ENCODE measurements at regions not wholly inside any gene's neighbourhood (a gene's known extent, or its start where the extent isn't known, plus 50 kb on each side); places are given as distances from the start of the nearest gene placed in this dataset.

DNA sequence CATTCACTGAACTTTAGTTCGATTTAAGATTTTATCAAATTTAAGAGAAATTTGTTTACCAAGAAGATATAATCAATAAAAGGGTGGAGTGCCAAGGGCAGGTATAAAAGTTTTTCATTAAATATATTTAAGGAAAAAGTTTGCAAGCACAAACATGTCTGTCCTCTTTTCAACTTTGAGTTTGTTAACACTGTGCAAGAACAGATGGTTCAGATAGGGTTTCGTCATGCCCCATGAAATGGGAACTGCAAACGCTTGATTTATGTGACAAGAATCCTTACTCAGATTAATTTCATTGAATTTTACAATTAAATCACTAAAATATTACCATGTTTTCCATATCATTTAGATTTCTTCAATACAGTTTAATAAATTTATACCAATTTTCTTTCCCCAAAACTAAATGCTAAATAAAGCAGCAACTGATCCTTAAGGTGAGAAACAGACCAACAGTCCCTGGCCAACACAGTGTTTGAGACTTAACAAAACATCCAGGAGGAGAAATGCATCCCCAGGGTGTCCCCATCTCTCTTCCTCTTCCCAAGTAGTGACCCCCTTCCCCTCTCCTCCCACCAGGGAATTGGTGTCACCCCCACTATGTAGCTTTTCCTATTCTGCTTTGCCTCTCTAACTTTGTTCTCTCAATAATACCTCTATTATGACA is 292.9 kb downstream of the LTN1 start:
- H3K36me3 ChIP-seq: no peaks in the 10 kb centered on the region
- no peak for TF ChIP-seq CTCF (IDR thresholded peaks at IDR 0.05)
- TF ChIP-seq POLR2A (IDR thresholded peaks at IDR 0.05): no peak
- peaks cover 0 to 24% (median 6%) of the 10 kb centered on the region in 3 donors for H3K4me1 ChIP-seq
- intact Hi-C loops (cut with DNase I): no loop called here
- no peak overlapping the region for H3K27ac ChIP-seq
- H3K4me3 ChIP-seq: no peak overlapping the region
- no peaks in the 10 kb centered on the region for H3K9me3 ChIP-seq
- H3K27me3 ChIP-seq: no peaks in the 10 kb centered on the region
- 45 to 50% methylated on average over 3 of the region's 3 CpGs for WGBS, 2 donors
- no peak for DNase-seq

- 73 to 78% methylated on average over 1 of the region's 1 CpG for WGBS, 2 donors
- Histone ChIP-seq H3K36me3 (no peaks in the 10 kb centered on the region), H3K4me3 (no peak overlapping the region), H3K4me1 (peaks cover 0 to 19% (median 3%) of the 10 kb centered on the region in 3 donors), H3K27me3 (no peaks in the 10 kb centered on the region), H3K9me3 (no peaks in the 10 kb centered on the region), H3K27ac (no peak overlapping the region)
- TF ChIP-seq CTCF (IDR thresholded peaks at IDR 0.05) (no peak), POLR2A (IDR thresholded peaks at IDR 0.05) (no peak)
- DNase-seq: no peak
- intact Hi-C loops (cut with DNase I): no loop called here
Measured at GRCh38 chr21:28699186-28699585, 293.5 kb downstream of the LTN1 start.

DNA sequence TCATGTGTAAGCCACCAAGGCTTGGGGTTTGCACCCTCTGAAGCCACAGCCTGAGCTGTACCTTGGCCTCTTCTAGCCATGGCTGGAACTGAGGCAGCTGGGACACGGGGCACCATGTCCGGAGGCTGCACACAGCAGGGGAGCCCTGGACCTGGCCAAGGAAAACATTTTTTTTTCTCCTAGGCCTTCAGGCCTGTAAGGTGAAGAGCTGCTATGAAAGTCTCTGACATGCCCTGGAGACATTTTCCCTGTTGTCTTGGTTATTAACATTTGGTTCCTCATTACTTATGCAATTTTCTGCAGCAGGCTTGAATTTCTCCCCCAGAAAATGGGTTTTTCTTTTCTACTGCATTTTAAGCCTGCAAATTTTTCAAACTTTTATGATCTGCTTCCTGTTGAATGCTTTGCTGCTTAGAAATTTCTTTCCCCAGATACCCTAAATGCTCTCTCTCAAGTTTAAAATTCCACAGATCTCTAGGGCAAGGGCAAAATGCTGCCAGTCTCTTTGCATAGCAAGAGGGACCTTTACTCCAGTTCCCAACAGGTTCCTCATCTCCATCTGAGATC is 295.8 kb downstream of the LTN1 start:
- TF ChIP-seq POLR2A (IDR thresholded peaks at IDR 0.05) (no peak), CTCF (IDR thresholded peaks at IDR 0.05) (no peak)
- Histone ChIP-seq H3K4me3 (no peak overlapping the region), H3K36me3 (no peaks in the 10 kb centered on the region), H3K27me3 (no peaks in the 10 kb centered on the region), H3K27ac (no peak overlapping the region), H3K9me3 (no peaks in the 10 kb centered on the region), H3K4me1 (peaks cover 0 to 12% (median 0%) of the 10 kb centered on the region in 3 donors)
- intact Hi-C loops (cut with DNase I): no loop called here
- WGBS, 2 donors: 50 to 91% methylated on average over 1 to 2 of the region's 2 CpGs
- DNase-seq: no peak

DNA sequence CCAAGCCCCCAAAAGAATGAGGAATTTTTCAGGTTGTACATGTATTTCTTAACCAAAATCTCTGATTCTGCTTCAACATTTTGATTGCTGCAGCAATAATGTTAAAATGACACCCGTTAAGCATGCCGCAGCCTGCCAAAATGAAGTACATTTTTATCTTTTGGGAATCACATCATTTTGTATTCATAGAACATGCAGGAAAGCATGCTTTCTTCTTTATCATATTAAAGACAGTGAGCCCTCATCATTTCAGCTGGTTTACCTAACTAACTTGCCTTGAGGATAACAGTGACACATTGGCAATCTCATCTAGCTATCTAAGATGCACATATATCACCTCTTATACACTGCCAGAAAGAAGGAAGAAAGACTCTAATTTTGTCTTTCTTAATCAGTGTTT is 299.2 kb downstream of the LTN1 start:
- TF ChIP-seq POLR2A (IDR thresholded peaks at IDR 0.05) (no peak), CTCF (IDR thresholded peaks at IDR 0.05) (no peak)
- 90 to 94% methylated on average over 2 of the region's 2 CpGs for WGBS, 2 donors
- Histone ChIP-seq H3K4me3 (no peak overlapping the region), H3K27me3 (no peaks in the 10 kb centered on the region), H3K9me3 (no peaks in the 10 kb centered on the region), H3K27ac (no peak overlapping the region), H3K36me3 (no peaks in the 10 kb centered on the region), H3K4me1 (no peaks in the 10 kb centered on the region)
- intact Hi-C loops (cut with DNase I): no loop called here
- DNase-seq: no peak

GRCh38 chr21:28690196-28690595 is 302.5 kb downstream of the LTN1 start:
- no peak overlapping the region for H3K4me3 ChIP-seq
- H3K9me3 ChIP-seq: no peaks in the 10 kb centered on the region
- TF ChIP-seq POLR2A (IDR thresholded peaks at IDR 0.05) (no peak), CTCF (IDR thresholded peaks at IDR 0.05) (no peak)
- intact Hi-C loops (cut with DNase I): no loop called here
- peaks cover 0 to 16% (median 0%) of the 10 kb centered on the region in 3 donors for H3K4me1 ChIP-seq
- DNase-seq: no peak
- H3K36me3 ChIP-seq: no peaks in the 10 kb centered on the region
- H3K27me3 ChIP-seq: no peaks in the 10 kb centered on the region
- no peak overlapping the region for H3K27ac ChIP-seq
- 86 to 100% methylated on average over 1 of the region's 1 CpG for WGBS, 2 donors
